COLO668 (cell line): ENCODE measurements at regions not wholly inside any gene's neighbourhood (a gene's known extent, or its start where the extent isn't known, plus 50 kb on each side); places are given as distances from the start of the nearest gene placed in this dataset.

ENCODE experiments used
- DNase-seq: peaks from one replicate; lab custom pipeline; 2025; ENCODE audit not compliant: unreplicated experiment; lab: John Stamatoyannopoulos, UW

DNA sequence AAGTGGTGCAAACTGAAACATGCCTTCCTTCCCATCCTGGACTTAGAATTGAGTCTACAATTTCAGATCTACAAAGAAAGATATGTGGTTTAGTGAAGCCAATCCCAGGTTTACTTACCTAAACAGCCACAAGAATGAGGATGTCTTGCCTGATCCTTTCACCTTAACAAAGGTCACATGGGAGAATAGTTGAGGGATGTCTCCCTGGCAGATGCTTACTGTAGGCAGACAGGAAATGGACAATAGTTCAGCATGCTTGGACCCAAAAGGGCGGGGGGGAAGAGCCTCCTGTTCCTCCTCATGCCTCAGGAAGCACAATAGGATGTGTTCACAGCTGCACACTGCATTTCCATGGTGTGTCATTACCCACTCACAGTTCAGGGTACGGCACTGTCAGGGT is 492.7 kb upstream of the USP24 start:
- no peak for DNase-seq

DNA sequence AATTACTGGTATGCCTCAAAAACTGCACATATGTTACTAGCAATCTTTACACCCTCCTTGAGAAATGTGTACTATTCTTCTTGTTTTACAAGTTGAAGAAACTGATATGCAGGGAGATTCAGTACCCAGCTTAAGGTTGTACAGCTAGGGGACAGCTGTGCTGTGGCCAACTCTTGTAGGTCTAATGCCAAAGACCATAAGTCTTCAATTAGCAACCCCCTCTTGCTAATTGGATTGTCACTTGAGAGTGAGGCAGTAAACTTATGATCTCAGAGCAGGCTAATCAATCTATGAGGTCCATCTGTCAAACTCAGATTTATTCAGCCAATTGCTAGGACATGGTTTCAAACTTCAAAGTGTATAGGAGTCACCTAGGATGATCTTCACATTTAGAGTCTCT is 492.0 kb upstream of the USP24 start:
- no peak for DNase-seq

DNA sequence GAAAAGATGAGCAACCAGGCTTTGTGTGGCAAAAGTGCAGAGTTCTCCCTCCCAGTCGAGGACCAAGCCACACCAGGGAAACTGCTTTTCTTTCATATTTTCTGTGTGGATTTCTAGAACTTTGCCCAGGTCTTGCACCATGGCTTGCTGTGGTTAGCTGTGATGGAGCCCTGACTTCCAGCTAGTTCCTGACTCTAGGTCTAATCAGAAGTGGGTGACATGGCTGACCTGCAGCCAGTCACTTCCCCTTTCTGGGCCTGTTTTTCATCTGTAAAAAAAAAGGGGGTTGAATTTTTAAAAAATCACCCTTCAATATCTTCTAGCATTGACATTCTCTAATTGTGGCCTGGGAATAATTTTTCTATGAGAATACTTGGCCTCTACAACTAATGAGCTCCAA is 491.2 kb upstream of the USP24 start:
- no peak for DNase-seq

DNA sequence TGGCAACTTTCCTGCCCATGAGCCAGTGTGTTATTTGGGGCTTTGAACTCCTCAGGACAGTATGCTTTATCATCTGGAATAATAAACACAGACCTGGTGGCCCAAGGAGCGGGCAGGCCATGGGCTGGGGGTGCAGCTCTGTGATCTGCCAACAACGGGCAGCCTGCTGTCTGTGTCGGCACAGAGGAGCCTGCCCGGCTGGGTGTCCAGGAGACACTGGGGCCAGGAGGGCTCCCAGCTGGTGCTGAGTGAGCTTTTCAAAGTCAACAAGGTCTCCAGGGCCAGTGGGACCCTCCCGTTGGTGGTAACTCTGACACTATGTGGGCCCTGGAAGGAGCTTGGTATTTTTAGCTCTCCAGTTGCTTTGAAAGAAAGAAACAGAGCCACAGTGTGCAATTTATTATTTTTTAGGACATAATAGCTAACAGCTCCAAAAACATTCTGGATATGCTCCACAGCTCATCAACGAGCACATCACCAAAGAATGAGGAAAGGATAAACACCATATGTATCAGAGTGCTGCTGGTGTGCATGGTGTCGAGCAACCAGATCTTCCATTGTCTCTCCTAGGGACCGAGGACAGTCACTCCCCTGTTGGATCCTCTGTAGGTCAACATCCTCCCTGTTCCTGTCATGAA is 488.7 kb upstream of the USP24 start:
- DNase-seq, result no peak

DNA sequence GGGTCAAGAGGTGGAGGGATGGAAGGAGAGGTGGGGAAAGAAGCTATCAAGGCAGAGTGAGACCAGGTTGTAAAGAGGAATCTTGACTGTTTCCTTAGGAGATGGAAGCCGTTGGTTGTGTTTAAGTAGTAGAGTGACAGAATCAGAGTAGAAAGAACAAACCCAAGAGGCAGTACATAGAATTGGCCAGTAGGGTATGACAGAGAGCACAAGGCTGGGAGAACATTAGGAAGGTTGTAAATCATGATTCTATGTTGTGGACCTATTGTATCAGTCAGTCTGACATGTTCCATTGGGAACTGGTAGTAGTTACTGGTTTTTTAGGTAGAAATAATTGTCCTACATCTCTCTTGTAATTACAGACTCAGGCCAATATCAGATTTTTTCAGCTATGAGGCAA is 486.9 kb upstream of the USP24 start:
- no peak for DNase-seq

DNA sequence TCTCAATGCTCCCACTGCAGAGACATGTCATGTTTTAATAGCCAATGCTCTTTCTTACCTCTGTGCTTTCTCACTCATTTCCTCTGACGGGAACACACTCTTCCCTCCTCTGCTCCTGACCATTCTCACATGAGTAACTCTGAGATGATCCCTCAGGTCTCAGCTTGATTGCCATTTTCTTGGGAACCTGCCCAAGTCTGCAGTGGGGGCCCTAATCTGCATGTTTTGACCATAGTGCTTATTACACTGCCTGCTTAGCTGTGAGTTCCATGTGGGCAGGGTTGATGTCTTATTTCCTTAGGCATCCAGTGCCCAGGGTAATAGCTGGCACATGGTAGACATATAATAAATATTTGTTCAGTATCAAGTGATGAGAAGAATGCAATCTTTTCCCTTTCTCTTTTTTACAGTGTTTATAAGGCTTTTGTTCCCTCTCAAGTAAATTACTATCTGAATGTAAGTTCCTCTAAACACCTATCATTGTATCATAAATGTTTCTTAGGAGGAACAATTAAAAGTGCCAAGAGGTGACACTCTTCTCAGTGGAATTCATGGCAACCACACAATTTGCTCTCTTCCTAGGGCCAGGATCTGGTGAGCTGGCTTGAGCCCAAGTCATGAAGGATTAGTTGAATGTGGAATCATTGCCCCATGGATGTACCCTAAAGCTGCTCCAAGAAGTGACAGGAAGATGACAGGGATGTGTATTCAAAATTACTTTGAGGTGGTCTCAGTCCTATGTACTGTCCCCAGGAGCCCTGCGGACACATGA is 485.4 kb upstream of the USP24 start:
- no peak for DNase-seq

DNA sequence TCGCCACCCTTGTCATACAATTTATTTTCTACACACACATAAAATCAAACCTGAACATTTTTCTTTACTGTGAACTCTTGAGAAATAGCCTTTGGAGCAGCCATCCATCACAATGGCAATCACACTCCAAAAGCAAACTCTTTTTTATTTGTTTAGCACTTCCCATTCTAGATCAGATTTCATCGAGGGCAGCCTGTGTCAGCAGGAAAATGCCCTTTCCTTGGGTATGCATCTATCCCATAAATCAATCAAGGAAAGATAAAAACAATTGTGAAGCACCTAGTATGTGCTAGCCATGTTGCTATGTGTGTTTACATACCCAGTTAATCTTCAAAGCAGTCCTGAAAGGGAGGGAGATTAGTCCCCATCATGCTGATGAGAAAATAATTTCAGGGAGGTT is 484.1 kb upstream of the USP24 start:
- peak; percentile 67 for DNase-seq

DNA sequence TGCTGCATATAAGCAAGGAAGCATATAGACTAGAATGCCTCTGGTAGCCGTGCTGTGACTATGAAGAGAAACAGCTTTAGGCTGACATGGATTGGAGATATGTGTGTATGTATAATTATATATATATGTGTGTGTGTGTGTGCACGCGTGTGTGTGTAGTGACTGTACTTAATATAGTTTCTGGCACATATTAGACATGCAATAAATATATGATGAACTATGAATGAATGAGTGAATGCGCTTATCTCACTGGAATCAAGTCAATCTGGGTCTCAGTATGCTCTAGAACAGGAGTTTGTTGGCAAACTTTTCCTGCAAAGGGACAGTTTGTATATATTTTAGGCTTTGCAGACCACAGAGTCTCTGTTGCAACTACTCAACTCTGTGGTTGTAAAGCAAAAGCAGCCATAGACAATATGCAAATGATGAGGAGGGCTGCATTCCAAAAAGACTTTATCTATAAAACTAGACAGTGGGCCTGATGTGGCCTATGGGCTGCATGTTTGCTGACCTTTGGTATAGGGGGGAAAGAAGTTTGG is 482.9 kb upstream of the USP24 start:
- no peak for DNase-seq

DNA sequence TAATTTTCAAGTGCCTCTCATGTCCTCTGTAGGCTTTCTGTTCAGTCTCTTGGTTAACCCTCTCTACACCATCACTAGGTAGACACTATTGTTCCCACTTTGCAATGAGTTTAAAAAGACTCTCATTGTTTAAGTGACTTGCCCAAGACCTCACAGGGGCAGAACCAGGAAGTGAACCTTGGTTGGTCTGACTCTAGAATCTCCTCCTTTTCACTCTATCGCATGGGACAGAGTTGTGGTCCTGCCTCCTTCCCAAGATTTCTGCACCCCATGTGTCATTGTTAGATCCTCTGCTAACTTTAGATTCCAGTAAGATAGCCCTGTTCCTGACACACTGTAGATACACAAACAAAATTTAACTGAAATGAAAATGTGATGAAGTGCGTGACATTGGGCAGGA is 481.7 kb upstream of the USP24 start:
- no peak for DNase-seq

DNA sequence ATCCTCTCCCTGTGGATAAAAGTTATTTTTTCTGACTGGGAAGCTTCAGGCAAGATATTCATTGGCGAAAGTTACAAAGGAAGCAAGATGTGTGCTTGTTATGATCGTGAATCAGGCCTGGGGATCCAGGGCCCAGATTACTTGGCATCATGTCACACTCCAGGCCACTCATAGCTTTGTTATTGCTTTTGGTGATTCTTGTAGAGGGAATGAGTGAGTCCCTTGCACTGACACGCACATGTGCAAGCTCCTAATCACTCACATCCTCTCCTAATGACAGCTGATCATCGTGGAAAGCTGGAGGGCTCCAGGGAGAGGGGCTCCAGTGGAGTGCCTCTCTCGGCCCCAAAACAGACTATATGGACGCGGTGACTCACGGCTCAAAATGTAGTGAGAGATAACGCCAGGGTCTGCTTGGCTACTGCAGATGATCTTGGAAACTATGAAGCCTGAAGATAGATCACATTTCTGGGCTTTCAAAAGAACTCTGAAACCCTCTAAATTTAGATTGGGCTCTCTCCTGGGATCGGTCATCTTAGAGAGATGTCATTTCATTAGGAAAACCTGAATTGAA is 481.1 kb upstream of the USP24 start:
- DNase-seq, result no peak

DNA sequence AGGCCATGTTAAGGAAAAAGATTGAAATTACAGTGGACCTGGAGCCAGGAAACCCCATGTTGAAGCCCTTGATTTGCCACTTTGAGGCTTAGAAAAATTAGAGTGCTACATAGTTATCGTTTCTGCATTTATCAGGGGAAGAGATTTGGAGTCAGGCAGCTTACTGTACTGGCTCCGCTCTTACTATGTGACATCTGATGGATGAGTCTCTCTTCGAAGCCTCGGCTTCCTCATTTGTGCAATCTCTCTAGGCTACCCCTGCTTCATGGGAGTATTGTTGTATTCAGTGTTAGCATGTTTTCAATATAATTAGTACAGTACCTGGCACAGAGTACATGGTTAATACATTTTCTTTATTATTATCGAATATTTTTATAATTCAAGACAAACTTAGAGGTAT is 480.4 kb upstream of the USP24 start:
- no peak for DNase-seq

DNA sequence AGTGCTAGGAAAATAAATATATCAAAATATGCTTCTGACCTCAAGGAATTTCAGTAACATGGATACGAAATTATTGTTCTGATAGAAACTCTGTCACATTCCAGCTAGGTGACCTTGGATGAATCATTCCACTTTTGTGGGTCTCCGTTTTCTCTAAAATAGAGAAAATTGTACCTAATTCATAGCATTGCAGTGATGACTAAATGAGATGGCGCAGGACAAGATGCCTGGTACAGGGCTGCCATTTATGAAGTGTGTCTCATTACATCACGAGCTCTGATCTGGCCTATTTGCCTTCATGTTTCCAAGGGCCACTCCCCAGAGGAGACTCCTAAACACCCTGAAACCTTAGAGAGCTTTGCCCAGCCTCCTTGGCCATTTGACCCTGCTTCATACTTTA is 480.0 kb upstream of the USP24 start:
- no peak for DNase-seq

DNA sequence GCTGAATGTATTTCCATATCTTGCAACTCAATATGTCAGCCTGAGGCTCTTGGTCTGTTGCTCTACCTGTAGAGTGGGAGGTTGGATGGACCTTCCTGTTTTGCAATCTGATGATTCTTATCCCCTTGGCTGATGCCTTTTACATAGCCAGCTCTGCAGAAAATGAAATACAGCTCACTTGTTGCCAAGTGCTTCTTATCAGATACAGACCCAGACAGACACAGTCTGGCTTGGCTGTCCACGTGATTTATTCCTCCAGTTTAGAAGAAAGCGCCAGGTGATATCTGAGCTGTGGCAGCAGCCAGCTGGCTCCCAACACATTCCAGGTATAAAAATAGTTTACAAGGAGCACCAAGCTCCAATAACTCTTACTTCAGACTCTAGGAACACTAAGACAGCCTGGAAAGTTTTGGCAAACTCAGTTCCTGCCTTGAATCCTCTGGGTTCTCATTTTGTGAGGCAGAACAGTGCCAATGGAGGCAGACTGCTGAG is 479.2 kb upstream of the USP24 start:
- no peak for DNase-seq

DNA sequence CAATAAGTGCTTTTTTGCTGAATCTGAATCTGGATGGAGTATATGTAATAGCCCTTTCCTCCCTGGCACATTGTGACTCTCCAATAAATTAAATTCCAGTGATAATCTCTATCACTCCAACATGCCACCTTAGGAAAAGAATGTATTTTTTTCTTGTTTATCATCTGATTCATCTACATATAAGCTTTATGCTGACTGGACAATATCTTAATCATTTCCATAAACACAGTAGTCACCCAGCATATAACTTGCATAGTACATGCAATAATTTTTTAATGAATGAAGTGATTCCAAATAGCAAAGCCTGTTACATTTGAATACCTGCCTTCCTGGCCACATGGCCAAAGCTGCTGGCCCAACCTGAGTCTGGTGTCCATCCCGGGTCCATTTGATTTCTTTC is 477.6 kb upstream of the USP24 start:
- no peak for DNase-seq

DNA sequence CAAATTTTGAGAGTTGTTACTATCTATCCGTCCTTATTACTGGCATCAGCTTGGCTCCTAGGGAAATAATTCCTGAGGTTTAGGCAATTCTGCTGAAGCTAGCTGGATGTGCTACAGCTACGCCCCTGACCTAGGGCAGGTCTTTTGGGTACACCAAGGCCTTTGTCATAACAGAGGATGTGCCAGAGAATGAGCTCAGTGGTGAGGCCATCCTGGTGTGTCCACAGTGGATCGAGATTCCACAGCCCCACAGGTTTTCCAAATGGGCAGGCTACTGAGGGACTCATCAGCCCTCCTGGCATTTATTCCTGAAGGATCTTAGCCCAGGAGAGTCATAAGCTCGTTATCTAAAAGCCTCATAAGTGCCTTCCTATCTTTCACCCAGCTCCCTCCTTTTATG is 475.2 kb upstream of the USP24 start:
- DNase-seq, result no peak

DNA sequence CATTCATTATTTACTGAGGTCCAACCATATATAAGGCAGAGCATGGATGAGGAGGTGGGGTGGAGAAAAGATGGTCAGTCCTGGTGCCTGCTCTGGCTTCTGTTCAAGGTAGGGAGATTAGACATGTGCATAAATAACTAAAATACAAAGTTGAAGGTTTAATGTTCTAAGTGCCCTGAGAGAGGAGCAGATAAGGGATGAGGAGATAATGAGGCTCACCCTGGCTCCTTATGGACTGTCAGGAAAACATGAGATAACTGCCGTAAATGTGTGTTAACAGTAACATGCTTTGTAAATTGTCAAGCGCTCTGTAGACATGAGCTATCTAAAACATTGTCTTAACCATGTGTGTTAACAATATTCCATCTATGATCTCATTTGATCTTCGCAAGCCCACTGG is 474.6 kb upstream of the USP24 start:
- DNase-seq, result no peak

DNA sequence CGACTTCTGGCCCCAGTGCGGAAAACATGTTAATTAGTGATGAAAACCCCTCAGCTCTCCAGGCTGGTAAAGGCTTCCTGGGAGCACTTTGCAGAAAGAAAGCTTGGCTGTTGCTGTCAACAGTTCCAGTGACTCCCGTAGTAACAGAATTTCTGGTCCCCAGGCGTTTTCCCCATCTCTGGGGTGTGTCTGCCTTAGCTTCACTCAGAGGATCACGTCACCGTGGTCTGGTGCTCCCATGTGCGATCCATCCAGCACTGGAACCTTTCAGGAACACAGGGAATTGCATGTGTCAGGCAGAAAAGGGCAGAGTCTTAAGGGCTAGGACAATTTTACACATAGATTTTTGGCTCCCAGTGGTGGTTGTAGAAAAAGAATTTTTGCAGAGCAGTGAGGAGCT is 470.4 kb upstream of the USP24 start:
- DNase-seq, result no peak

DNA sequence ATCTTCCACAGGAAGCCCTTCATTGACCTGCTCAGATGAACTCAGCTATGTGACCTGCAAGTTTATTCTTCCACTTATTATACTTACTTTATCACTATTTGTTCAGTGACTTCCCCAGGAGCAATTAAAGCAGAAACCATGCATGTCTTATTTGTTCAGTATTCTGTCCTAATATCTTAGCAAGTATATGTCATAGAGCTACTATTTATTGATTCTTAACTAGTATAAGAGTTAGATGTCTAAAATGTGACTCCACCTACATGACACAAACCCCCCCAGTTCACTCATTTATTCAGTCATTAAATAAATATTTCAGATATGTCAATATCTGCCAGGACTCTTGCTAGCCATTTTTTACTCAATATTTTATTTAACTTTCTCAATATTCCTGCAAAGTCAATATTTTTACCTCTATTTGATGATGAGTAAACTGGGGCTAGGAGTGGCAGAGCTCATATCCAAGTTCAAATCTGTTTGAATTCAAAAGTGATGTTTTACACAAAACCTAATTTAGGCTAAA is 469.0 kb upstream of the USP24 start:
- no peak for DNase-seq

DNA sequence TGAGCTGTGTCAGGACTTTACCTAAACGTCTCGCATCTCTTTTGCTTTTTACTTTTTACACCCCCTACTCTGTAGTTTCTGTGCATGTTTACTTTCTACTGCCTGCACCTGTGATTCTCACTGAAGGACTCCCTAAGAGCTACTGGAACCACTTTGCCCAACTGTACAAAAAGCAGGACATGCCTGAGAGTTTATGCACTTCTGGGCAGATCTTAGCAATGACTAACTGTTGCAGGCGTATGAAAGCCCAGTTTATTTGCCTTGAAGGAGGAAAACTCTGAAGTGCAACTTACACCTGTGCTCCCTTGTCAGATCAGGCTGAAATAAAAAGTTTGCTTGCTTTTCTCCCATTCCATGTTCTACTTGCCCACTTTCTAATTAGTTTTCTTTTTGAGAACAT is 467.0 kb upstream of the USP24 start:
- no peak for DNase-seq

DNA sequence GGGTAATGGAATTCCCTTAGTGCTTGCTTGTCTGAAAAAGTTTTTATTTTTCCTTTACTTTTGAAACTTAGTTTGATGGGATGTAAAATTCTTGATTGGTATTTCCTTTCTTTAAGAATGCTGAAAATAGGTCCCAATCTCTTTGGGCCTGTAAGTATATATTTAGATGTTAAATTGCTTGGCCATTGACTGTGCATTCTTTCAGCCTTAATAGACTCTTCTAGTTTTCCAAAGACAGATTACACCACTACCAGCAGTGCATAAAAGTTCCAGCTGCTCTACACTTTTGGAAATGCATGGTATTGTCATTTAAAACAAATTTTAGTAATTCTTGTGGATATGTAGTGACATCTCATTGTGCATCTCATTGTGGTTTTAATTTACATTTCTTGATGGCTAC is 464.8 kb upstream of the USP24 start:
- no peak for DNase-seq

DNA sequence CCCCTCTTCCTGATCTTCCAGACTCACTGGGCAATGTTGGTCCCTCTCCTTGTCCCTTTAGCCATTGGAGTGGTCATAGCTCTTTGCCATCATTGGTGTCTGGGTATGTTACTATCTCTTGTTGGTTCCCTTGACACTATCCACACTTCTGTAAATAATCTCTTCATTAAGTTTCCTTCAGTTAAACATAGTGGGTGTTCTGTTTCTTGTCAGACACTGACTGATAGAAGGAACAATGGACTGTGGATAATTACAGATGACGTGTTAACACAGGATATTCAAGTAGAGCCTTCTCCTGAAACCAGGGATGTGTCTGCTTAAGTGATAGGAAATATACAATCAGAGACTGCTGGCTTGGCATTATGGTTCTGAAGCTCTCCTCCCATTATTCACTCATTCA is 458.3 kb upstream of the USP24 start:
- DNase-seq, result no peak
